ENCODE measurements at regions not wholly inside any gene's neighbourhood (a gene's known extent, or its start where the extent isn't known, plus 50 kb on each side); places are given as distances from the start of the nearest gene placed in this dataset.

GRCh38 chr1:164137273-164137925, 421.6 kb upstream of the PBX1 start:
- H3K4me3 ChIP-seq, result no peak overlapping the region

GRCh38 chr1:164141797-164142196, 417.2 kb upstream of the PBX1 start:
- Histone ChIP-seq H3K27me3 (no peaks in the 10 kb centered on the region), H3K27ac (no peak overlapping the region), H3K4me3 (no peak overlapping the region), H3K4me1 (no peaks in the 10 kb centered on the region), H3K9me3 (no peaks in the 10 kb centered on the region), H3K36me3 (no peaks in the 10 kb centered on the region)
- no peak for DNase-seq
- TF ChIP-seq POLR2A (IDR thresholded peaks at IDR 0.05) (no peak), CTCF (IDR thresholded peaks at IDR 0.05) (no peak)
- intact Hi-C loops (cut with DNase I; ENCODE audit: low total_unique reads), result no loop called here

More at GRCh38 chr1:164137273-164137925, 421.6 kb upstream of the PBX1 start:
- H3K27ac ChIP-seq, result no peak overlapping the region
- H3K4me1 ChIP-seq, result no peaks in the 10 kb centered on the region
- intact Hi-C loops (cut with DNase I; ENCODE audit: low total_unique reads), result no loop called here
- no peaks in the 10 kb centered on the region for H3K9me3 ChIP-seq
- TF ChIP-seq CTCF (IDR thresholded peaks at IDR 0.05), result no peak
- no peak for TF ChIP-seq POLR2A (IDR thresholded peaks at IDR 0.05)
- H3K27me3 ChIP-seq, result no peaks in the 10 kb centered on the region
- H3K36me3 ChIP-seq, result no peaks in the 10 kb centered on the region
- no peak for DNase-seq

GRCh38 chr1:164154622-164155021, 404.4 kb upstream of the PBX1 start:
- H3K36me3 ChIP-seq, result no peaks in the 10 kb centered on the region
- H3K9me3 ChIP-seq, result no peaks in the 10 kb centered on the region
- no peak for DNase-seq
- no peaks in the 10 kb centered on the region for H3K27me3 ChIP-seq
- no peaks in the 10 kb centered on the region for H3K4me1 ChIP-seq
- intact Hi-C loops (cut with DNase I; ENCODE audit: low total_unique reads), result no loop called here
- no peak for TF ChIP-seq CTCF (IDR thresholded peaks at IDR 0.05)
- no peak for TF ChIP-seq POLR2A (IDR thresholded peaks at IDR 0.05)
- no peak overlapping the region for H3K27ac ChIP-seq
- no peak overlapping the region for H3K4me3 ChIP-seq

GRCh38 chr1:164155347-164155746, 403.6 kb upstream of the PBX1 start:
- Histone ChIP-seq H3K9me3 (no peaks in the 10 kb centered on the region), H3K4me1 (no peaks in the 10 kb centered on the region), H3K27ac (no peak overlapping the region), H3K36me3 (no peaks in the 10 kb centered on the region), H3K27me3 (no peaks in the 10 kb centered on the region), H3K4me3 (no peak overlapping the region)
- DNase-seq, result no peak
- TF ChIP-seq CTCF (IDR thresholded peaks at IDR 0.05), result no peak
- no peak for TF ChIP-seq POLR2A (IDR thresholded peaks at IDR 0.05)
- intact Hi-C loops (cut with DNase I; ENCODE audit: low total_unique reads), result no loop called here

- intact Hi-C loops (cut with DNase I; ENCODE audit: low total_unique reads), result no loop called here
- TF ChIP-seq POLR2A (IDR thresholded peaks at IDR 0.05), result no peak
- no peak for TF ChIP-seq CTCF (IDR thresholded peaks at IDR 0.05)
- DNase-seq, result no peak
Measured at GRCh38 chr1:164163289-164163849, 395.6 kb upstream of the PBX1 start.

More at GRCh38 chr1:164163289-164163849, 395.6 kb upstream of the PBX1 start:
- Histone ChIP-seq H3K27ac (no peak overlapping the region), H3K27me3 (no peaks in the 10 kb centered on the region), H3K4me3 (no peak overlapping the region), H3K4me1 (no peaks in the 10 kb centered on the region), H3K9me3 (no peaks in the 10 kb centered on the region), H3K36me3 (no peaks in the 10 kb centered on the region)
